HepG2 (cell line): ENCODE measurements at regions not wholly inside any gene's neighbourhood (a gene's known extent, or its start where the extent isn't known, plus 50 kb on each side); places are given as distances from the start of the nearest gene placed in this dataset.

ENCODE experiments used
- ATAC-seq: fragments of 200-7000 bp; cut with Tn5 transposase; 3 replicates; pipeline ENCODE4 v1.9.1; 2020; ENCODE audit warnings: mild to moderate bottlenecking, moderate library complexity
- BruUV-seq: library from RNA; stranded (reverse); fragments of 400-500 nt; replicated peaks from 2 replicates; lab custom pipeline; 2021; lab: Mats Ljungman, UMichigan
- CTCF ChIA-PET: fragments of 300-600 bp; formaldehyde crosslinking; extraction: SDS; loops from one replicate; lab custom pipeline; 2021; ENCODE audit warnings: low total read pairs, inconsistent platforms, low intra/inter-chr PET ratio; lab: Yijun Ruan, JAX
- POLR2A ChIA-PET: fragments of 350-600 bp; sonication (Branson Sonifier 250); formaldehyde crosslinking; loops from one replicate; lab custom pipeline; 2020; ENCODE audit warnings: antibody characterized with exemption, inconsistent platforms; lab: Yijun Ruan, JAX
- DNase-seq: peaks from one replicate; pipeline ENCODE4 v3.0.0-alpha.2; 2015; ENCODE audit warnings: low spot score
- FAIRE-seq: peaks from 3 replicates; lab custom pipeline; 2011; peaks lifted over from hg19 to GRCh38; lab: Jason Lieb, UNC
- H2AFZ ChIP-seq: one replicate; pipeline ENCODE4 v1.6.1; 2011; ENCODE audit warnings: low read length, inconsistent platforms
- H3K27ac ChIP-seq: fragments of 300-600 bp; 3 replicates; pipeline ENCODE4 v1.8.0; 2011; ENCODE audit warnings: mixed run types, mild to moderate bottlenecking, mixed read lengths, low read length, inconsistent platforms; ENCODE audit not compliant: insufficient read depth; ENCODE audit errors: extremely low read length
- H3K27me3 ChIP-seq, 2 experiments: fragments of 200-600 bp in 1 of 2; 2 replicates in 1 of 2; 3 replicates in 1 of 2; pipeline versions ENCODE4 v1.6.0 to v1.8.0; 2011; ENCODE audit warnings: low read length in 2 of 2, mild to moderate bottlenecking in 2 of 2, moderate library complexity in 2 of 2, inconsistent platforms in 1 of 2; ENCODE audit not compliant: insufficient read depth in 2 of 2, control insufficient read depth in 1 of 2
- H3K36me3 ChIP-seq, 2 experiments: fragments of 200-600 bp in 1 of 2; replicated peaks in 1 of 2; 2 replicates in 1 of 2; 3 replicates in 1 of 2; pipeline versions ENCODE4 v1.5.1 to v1.8.0; 2011; ENCODE audit warnings: low read length in 2 of 2, inconsistent platforms in 1 of 2; ENCODE audit not compliant: insufficient read depth in 2 of 2, control insufficient read depth in 1 of 2
- H3K4me1 ChIP-seq: 2 replicates; pipeline ENCODE4 v1.5.1; 2012; ENCODE audit warnings: low read length, inconsistent platforms; ENCODE audit not compliant: insufficient read depth
- H3K4me2 ChIP-seq: 2 replicates; pipeline ENCODE4 v1.6.0; 2011; ENCODE audit warnings: low read depth, low read length, inconsistent platforms
- H3K4me3 ChIP-seq, 3 experiments: fragments of 200-600 bp in 1 of 3; sonication (generic), shearing (Covaris generic) in 1 of 3; replicated peaks in 1 of 3; 2 replicates each; pipeline ENCODE4 v1.5.1; 2011 to 2016; ENCODE audit warnings: low read length in 3 of 3, inconsistent platforms in 2 of 3, low read depth in 2 of 3, mild to moderate bottlenecking in 2 of 3, control low read depth in 1 of 3, mixed read lengths in 1 of 3; ENCODE audit not compliant: insufficient read depth in 1 of 3
- H3K79me2 ChIP-seq: one replicate; pipeline ENCODE4 v1.6.1; 2011; ENCODE audit warnings: low read length, inconsistent platforms; ENCODE audit not compliant: insufficient read depth
- H3K9ac ChIP-seq: 2 replicates; pipeline ENCODE4 v1.6.0; 2011; ENCODE audit warnings: mild to moderate bottlenecking, low read depth, low read length, inconsistent platforms; ENCODE audit not compliant: insufficient read depth
- H3K9me3 ChIP-seq: 2 replicates; pipeline ENCODE4 v1.5.1; 2012; ENCODE audit warnings: mild to moderate bottlenecking, low read length
- H4K20me1 ChIP-seq: 2 replicates; pipeline ENCODE4 v1.6.0; 2011; ENCODE audit warnings: inconsistent platforms, mild to moderate bottlenecking, low read length, moderate library complexity; ENCODE audit not compliant: insufficient read depth
- AGO1 ChIP-seq: fragments of 200-400 bp; formaldehyde crosslinking; IDR thresholded peaks from 2 replicates; pipeline ENCODE4 v1.6.1; 2017; ENCODE audit warnings: mild to moderate bottlenecking, low read depth, low read length, moderate library complexity; ENCODE audit not compliant: poor library complexity, severe bottlenecking
- FIP1L1 ChIP-seq: fragments of 200-400 bp; formaldehyde crosslinking; IDR thresholded peaks from 2 replicates; pipeline ENCODE4 v1.6.1; 2018; ENCODE audit warnings: low read depth, mild to moderate bottlenecking, low read length, moderate library complexity, borderline replicate concordance; ENCODE audit not compliant: insufficient read depth
- FOXO1 ChIP-seq: sonication (generic); formaldehyde crosslinking; IDR thresholded peaks from 2 replicates; pipeline ENCODE4 v1.4.0; 2020; ENCODE audit warnings: missing genetic modification reagents
- HHEX ChIP-seq: IDR thresholded peaks from 2 replicates; pipeline ENCODE4 v1.6.1; 2016; ENCODE audit warnings: control low read depth
- KMT2B ChIP-seq: IDR thresholded peaks from 2 replicates; pipeline ENCODE4 v1.6.1; 2016; ENCODE audit warnings: missing genetic modification reagents, missing compliant biosample characterization
- SIN3B ChIP-seq: fragments of 150-350 bp; IDR thresholded peaks from 2 replicates; pipeline ENCODE4 v1.6.1; 2014; ENCODE audit warnings: low read length
- SKI ChIP-seq: fragments of 450-650 bp; IDR thresholded peaks from one replicate; pipeline ENCODE4 v1.6.1; 2018; ENCODE audit warnings: mild to moderate bottlenecking; ENCODE audit not compliant: partially characterized antibody
- ZFP36L2 ChIP-seq: sonication (generic); formaldehyde crosslinking; IDR thresholded peaks from 2 replicates; pipeline ENCODE4 v1.4.0; 2020; ENCODE audit warnings: missing genetic modification reagents
- ZNF292 ChIP-seq: sonication (generic); formaldehyde crosslinking; IDR thresholded peaks from 2 replicates; pipeline ENCODE4 v1.8.1; 2022; ENCODE audit warnings: mild to moderate bottlenecking, low read depth, missing genetic modification reagents, borderline replicate concordance
- ZNF556 ChIP-seq: sonication (generic); formaldehyde crosslinking; IDR thresholded peaks from 2 replicates; pipeline ENCODE4 v1.4.0; 2020; ENCODE audit warnings: mild to moderate bottlenecking, missing genetic modification reagents, borderline replicate concordance
- ZNF557 ChIP-seq: sonication (generic); formaldehyde crosslinking; IDR thresholded peaks from 2 replicates; pipeline ENCODE4 v1.4.0; 2020; ENCODE audit warnings: missing genetic modification reagents
- ZNF572 ChIP-seq: sonication (generic); formaldehyde crosslinking; IDR thresholded peaks from 2 replicates; pipeline ENCODE4 v1.5.1; 2020; ENCODE audit warnings: mild to moderate bottlenecking, missing genetic modification reagents
- whole genome bisulfite sequencing: methylation state at CpG from one replicate; pipeline ENCODE4 v1.1.6; 2017; ENCODE audit warnings: low lambda C conversion rate; 5-methylcytosine and 5-hydroxymethylcytosine counted together
- in situ Hi-C: cut with HindIII; loops from 2 replicates; pipeline ENCODE4 v1.10.0; 2017; ENCODE audit warnings: low pct_unique_long_range_greater_than_20kb; ENCODE audit not compliant: extremely low pct_ligation_motif_present
- intact Hi-C: fragments of 100-400 bp; cut with micrococcal nuclease; formaldehyde crosslinking; loops from one replicate; pipeline ENCODE4 v1.10.0; 2022; ENCODE audit not compliant: unreplicated experiment
- TF ChIP-seq, protein P1 (sequence below), 2 experiments: sonication (generic) in 1 of 2; formaldehyde crosslinking in 1 of 2; IDR thresholded peaks; 2 replicates each; pipeline versions ENCODE4 v1.4.0 to v1.6.1; 2018 to 2020; ENCODE audit warnings: missing genetic modification reagents in 2 of 2, borderline replicate concordance in 1 of 2, low read depth in 1 of 2, mild to moderate bottlenecking in 1 of 2, missing biosample characterization in 1 of 2

GRCh38 chr2:37523814-37524362, 147.6 kb downstream of the CDC42EP3 start:
- Histone ChIP-seq H3K9ac (no peak overlapping the region), H3K27me3 (no peaks in the 10 kb centered on the region), H3K9me3 (no peaks in the 10 kb centered on the region), H3K36me3 (no peaks in the 10 kb centered on the region), H3K79me2 (no peaks in the 10 kb centered on the region), H3K4me1 (no peaks in the 10 kb centered on the region), H4K20me1 (no peaks in the 10 kb centered on the region), H2AFZ (no peak overlapping the region), H3K27ac (no peak overlapping the region), H3K4me2 (no peak overlapping the region), H3K4me3 (no peak overlapping the region)
- POLR2A ChIA-PET, result no interaction called here
- intact Hi-C loops (no loop called here), in situ Hi-C loops (no loop called here)
- 4% methylated on average over 5 of the region's 5 CpGs for WGBS
- TF ChIP-seq, protein P1, sequence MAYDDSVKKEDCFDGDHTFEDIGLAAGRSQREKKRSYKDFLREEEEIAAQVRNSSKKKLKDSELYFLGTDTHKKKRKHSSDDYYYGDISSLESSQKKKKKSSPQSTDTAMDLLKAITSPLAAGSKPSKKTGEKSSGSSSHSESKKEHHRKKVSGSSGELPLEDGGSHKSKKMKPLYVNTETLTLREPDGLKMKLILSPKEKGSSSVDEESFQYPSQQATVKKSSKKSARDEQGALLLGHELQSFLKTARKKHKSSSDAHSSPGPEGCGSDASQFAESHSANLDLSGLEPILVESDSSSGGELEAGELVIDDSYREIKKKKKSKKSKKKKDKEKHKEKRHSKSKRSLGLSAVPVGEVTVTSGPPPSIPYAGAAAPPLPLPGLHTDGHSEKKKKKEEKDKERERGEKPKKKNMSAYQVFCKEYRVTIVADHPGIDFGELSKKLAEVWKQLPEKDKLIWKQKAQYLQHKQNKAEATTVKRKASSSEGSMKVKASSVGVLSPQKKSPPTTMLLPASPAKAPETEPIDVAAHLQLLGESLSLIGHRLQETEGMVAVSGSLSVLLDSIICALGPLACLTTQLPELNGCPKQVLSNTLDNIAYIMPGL (CRISPR knock-in tag; IDR thresholded peaks at IDR 0.05; ENCODE audit: borderline replicate concordance in 1 of 2, low read depth in 1 of 2), result no peak
- TF ChIP-seq ZFP36L2 (no peak), HHEX (CRISPR knock-in tag) (no peak), ZNF572 (no peak), SIN3B (no peak), FIP1L1 (no peak), SKI (no peak), ZNF556 (CRISPR knock-in tag) (no peak), AGO1 (no peak), KMT2B (CRISPR knock-in tag) (no peak), ZNF557 (no peak), FOXO1 (CRISPR knock-in tag) (no peak), ZNF292 (CRISPR knock-in tag) (no peak)
- no peak for ATAC-seq
- no peak for FAIRE-seq
- DNase-seq, result no peak
- BruUV-seq, result no TSS peak
- CTCF ChIA-PET, result no interaction called here
